ENCODE measurements at regions not wholly inside any gene's neighbourhood (a gene's known extent, or its start where the extent isn't known, plus 50 kb on each side); places are given as distances from the start of the nearest gene placed in this dataset.
A peak's percentile ranks its signal among the peaks of the same experiment; 100 is the strongest.
"Not testable (repeated sequence)": the region's sequence is repeated elsewhere in the genome, so short reads cannot be mapped to it uniquely, and the experiment has no call there.

DNA sequence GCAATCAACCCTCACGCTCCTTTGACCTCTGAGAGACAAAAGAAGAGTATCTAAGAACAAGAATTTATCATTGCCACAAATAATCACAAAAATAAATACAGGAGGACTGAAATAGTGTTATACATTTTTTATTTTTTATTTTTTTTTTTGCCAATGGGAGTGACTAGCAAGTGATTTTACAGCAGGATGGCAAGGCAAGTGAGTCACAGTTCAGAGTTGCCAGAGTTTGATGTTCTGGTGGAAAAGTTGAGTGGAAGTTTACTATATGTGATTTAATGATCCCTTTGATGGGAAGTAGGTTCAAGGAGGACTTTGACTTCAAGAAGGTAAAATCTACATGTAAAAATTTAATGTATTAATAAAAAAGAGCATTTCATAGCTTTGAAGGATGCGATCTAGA lies 2691.4 kb downstream of the PCDH9 start:
- no peak for DNase-seq (ENCODE audit: low read depth)

DNA sequence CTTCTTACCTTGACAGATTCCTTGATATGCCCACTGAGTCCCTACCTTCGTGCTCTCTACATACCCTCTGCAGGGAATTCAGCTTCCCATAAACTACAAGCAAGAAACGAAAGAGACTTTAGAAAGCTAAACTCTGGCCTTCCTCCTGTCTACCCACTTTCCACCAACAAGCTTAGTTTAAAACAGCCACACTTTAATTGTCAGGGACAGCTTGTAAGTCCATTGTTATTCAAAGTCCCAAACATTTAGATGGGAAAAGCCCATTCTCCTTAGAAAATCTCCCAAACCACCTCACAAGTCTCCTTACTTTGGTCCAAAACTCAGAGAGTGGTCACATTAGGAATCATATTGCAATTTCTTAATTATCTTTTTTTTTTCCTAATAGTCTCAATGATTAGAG lies 2695.8 kb downstream of the PCDH9 start:
- no peak for DNase-seq (ENCODE audit: low read depth)

DNA sequence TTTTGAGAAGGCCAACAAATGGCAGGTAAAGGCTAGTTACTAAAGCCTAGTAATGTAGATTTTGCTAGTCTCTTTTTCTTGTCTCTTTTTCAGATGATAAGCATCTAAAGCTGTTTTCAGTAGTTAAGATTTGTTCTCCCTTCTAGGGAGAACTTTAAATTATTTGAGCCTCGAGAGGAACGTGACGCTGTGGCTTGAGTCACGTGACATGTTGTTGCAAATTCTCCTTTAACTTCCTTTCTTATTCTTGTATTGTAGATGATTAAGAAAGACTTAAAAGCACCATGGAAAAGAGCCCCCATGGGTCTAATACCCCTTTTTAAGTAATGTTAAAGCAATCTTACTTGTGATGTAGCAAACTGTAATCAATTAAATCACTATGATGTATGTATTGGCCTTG lies 2698.7 kb downstream of the PCDH9 start:
- DNase-seq (ENCODE audit: low read depth), result no peak

DNA sequence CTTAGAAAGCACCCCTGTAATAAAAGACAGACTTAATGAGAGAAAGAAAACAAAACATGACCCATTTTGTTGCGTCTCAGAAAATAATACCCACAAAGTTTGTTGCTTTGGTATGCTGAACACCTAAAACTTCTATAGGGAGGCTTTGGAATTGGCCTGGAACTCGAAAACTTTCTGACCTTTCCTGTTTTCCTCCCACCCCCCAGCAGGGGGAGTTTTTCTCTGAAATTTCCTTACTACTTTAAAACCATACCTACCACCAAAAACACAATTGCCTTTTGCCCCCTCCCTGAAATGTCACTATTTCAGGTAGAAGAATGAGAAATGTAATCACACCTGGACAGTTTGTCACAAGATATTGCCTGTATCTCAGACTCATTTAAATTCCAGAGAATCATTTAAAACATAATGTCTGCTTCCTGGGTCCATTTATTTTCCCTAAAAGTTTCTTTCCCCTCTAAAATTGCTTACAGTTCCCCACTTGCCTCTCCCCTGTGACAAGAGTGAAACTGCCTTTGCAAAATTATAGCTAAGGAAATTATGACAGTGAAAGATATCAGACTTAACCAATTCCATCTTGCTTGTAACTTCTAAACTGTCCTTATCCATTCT lies 2700.2 kb downstream of the PCDH9 start:
- DNase-seq (ENCODE audit: low read depth), result no peak

DNA sequence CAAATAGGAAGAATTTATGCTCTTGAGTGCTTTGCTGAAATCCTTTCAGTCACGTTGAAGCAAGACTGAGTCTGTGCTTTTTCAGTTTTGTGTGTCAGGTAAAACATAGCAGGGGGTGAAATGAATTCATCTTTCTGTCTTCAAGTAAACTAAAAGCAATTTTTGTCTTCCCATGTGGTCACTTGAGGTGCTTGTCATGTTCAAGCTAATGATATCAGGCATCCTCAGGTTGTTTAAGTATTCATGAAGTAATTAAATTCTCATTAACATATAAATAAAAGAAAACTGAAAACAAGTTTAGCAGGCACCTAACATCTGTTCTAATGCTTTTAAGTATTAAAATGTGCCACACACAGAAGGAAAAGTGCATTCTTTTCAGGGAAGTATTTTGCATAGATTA lies 2701.3 kb downstream of the PCDH9 start:
- DNase-seq (ENCODE audit: low read depth), result no peak

DNA sequence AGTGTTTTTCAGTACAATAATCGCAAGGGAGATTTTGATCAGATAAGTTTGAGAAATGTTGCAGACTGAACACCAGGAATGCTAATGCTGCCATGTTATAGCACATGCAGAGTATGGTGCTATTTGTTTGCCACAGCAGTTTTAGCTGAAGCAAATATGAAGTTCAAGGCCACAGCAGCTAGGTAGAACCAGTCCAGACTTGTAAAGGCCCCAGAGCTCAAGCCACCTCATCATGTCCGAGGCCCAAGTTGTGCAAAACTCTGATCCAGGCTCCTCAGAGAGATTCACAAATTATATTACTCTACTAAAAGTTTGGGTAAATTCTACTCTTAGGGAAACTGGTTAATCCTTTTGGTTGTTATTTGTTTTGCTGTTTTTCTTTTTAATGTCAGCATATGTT lies 2702.6 kb downstream of the PCDH9 start:
- no peak for DNase-seq (ENCODE audit: low read depth)

DNA sequence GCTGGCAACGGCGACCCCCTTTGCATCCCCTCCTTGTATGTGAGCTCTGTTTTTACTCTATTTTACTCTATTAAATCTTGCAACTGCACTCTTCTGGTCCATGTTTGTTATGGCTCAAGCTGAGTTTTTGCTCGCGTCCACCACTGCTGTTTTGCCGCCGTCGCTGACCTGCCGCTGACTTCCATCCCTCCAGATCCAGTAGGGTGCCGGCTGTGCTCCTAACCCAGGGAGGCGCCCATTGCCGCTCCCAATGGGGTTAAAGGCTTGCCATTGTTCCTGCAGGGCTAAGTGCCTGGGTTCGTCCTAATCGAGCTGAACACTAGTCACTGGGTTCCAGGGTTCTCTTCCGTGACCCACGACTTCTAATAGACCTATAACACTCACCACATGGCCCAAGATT lies 2704.4 kb downstream of the PCDH9 start:
- DNase-seq (ENCODE audit: low read depth), result no peak

DNA sequence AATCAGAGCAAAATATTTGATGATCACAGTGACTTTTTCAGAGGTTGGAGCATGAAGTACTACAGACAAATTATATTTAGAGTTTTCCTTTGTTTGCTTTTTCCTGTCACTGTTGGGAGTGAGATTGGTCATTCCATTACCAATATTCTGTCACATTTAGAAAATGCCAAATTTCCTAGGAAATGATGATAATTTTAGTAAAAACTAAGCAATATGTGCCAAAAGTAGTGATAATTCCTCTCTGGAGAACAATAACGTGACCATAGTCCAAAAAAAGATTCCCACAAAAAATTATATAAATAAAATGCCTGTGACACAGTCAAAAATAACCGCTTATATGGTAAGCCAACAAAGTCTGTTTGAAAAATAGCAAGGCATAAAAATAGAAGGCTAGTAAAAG lies 2719.4 kb downstream of the PCDH9 start:
- DNase-seq (ENCODE audit: low read depth), result no peak

DNA sequence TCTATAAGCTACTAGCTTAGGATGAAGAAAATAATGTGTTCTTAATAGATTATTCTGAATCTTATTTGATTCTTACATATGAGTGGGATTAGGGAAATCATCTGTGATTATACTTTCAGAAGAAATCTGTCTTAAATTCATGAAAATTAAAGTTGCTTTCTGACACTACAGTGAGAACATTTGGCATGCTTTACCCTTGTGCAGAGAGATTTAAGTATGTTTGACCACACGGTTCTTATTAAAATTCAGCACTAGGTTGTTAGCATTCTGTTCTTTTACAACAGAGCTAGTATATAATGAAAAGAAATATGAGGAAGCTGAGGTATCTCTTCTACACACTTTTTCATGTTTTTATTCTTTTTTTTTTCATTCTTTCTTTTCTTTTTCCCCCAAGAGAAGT lies 2723.9 kb downstream of the PCDH9 start:
- DNase-seq (ENCODE audit: low read depth), result no peak

DNA sequence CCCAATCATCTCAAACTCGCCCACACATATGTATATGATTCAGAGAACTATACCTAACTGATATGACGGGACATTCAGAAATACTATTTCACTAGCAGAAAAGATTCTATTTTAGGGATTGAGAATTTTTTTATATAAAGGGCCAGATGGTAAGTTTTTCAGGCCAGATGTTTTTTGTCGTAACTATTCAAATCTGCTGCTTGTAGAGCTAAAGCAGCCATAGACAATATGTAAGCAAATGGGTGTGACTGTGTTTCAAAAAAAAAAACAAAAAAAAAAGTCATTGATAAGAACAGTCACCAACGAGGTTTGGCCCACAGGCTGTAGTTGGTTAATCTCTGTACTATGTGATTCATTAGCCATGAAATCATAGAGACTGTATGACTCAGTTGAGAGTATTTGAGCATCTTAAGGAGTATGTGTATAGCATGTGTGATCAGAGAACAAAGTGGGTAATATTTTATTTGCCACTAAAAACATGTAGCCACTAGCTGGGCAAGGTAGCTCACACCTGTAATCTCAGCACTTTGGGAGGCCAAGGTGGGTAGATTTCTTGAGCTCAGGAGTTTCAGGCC lies 2724.7 kb downstream of the PCDH9 start:
- peak; percentile 24 for DNase-seq (ENCODE audit: low read depth)

DNA sequence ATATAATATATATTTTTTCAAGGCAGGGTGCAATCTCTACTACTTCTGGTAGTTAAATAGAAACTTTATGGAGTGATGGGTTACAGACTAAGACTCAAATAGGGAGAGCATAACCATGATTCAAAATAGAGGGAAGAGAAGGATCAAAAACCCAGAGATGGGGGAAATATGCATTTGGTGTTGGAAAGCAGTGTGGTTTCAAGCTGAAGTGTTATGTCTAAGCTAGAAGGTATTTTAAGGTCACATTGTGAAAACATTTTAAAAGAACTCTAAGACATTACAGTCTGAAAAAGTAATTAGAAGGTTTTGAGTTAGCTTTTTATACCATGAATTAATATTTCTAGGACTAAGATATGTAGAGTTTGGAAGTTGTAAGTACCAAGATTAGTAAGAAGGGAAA lies 2741.4 kb downstream of the PCDH9 start:
- no peak for DNase-seq (ENCODE audit: low read depth)

DNA sequence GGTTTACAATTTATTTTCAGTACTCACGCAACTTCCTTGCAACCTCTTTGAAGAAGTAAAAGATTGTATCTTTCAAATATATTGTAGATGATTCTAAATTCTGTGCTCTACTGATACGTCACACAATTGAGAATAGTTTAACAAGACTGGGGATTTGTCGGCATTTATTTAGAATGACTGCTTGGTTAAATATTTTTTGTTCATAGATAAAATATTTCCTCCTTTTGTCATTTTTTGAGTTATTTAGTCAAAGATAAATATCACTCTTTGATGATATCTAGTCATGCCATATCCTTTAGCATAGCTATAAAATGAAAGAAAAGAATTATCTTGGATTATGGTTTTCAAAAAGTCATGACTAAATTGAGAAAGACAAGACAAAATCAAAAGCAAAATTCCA lies 2747.8 kb downstream of the PCDH9 start:
- DNase-seq (ENCODE audit: low read depth), result no peak

DNA sequence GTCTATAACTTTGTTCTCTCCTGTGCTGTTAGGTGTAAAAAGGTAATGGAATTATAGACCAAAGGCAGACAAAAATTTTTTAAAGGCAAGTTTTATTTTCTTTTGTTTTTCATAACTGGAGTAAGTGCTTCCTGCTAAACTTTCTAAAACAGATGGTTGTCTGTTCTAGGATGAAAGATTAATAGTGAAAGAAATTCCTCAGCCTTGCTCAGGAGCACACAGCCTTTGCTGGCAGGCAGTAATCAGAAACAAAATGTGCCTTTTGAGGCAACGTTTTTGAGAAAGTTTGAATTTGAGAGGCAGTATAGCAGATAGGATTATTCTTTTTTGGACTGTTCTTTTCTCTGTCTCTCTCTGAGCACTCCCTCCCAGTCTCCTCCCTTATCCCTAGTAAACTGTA lies 2749.5 kb downstream of the PCDH9 start:
- DNase-seq (ENCODE audit: low read depth), result no peak

DNA sequence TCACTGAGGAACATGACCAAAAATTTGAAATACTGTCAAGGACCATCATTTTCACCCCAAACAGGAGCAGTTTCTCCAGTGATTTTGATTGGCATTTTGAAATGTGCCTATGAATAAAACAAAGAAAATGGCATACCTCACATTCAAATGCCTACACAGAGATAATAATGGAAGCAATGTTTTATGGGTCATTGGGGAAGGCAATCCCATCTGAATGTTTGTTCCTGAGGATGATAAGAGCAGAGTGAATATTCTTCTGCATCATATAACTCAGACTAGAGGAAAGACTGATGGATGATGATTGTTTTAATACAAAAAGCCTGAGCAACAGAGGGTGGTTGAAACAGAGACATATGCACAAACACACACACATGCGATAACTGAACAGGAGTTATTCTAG lies 2749.9 kb downstream of the PCDH9 start:
- DNase-seq (ENCODE audit: low read depth), result no peak

DNA sequence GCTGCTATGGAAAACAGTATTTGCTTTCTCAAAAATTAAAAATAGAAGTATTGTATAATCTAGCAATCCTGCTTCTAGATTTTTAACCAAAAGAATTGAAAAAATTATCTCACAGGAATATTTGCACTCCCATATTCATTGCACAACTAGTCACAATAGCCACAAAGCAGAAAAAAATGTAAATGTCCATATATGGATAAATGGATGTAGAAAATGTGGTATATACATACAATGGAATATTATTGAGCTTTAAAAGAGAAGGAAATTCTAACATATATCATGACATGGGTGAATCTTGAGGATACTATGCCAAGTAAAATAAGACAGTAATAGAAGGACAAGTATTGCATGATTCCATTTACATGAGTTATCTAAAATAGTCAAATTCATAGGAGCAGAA lies 2753.0 kb downstream of the PCDH9 start:
- no peak for DNase-seq (ENCODE audit: low read depth)

DNA sequence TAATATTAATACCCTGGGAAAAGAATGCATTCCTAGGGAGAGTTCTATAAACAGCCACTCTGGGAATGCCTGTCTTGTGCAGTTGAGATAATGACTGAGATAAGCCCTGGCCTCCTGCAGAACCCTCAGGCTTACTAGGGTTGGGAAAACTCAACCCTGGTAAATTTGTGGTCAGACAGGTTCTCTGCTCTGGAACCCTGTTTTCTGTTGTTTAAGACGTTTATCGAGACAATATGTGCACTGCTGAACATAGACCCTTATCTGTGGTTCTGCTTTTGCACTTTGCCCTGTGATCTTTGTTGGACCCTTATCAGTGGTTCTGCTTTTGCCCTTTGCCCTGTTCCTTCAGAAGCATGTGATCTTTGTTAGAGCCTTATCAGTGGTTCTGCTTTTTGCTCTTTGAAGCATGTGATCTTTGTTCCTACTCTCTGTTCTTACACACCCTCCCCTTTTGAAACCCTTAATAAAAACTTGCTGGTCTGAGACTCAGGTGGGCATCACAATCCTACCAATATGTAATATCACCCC lies 2754.0 kb downstream of the PCDH9 start:
- not testable (repeated sequence) for DNase-seq (ENCODE audit: low read depth)

DNA sequence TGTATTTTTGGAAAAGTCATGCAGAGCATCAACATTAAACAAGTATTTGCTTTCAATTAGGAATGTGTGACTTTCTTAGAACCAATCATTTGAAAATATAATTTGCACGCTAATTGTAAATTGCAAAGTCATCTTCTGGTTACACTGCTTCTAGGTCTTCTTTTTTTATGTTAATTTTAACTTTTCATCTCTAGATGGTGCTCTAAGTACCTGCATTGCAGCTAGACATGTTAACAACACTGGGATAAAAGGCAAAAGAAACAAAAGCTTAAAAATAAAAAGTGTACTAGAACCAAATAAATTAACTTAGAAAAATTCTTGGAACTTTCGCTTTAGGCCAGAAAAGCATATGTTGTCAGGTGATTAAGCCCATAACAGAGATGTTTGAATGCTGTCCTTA lies 2758.2 kb downstream of the PCDH9 start:
- peak; percentile 9 for DNase-seq (ENCODE audit: low read depth)

DNA sequence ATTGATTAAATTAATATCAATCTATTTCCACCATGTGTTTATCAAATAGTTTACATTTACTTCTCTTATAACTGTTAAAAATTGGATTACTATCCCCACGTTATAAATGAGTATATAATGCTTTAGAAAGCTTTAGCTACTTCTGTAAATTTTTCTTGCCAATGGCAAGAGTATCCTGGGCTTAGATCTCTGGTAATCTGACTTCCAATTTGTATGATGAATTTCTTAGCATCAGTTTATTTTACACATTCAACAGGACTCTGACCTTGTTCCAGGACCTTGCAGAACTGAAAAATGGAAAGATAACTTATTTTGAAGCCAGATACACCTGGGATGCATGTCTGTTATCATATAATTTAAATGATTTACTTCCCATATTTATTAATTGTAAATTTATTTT lies 2759.4 kb downstream of the PCDH9 start:
- DNase-seq (ENCODE audit: low read depth), result no peak

DNA sequence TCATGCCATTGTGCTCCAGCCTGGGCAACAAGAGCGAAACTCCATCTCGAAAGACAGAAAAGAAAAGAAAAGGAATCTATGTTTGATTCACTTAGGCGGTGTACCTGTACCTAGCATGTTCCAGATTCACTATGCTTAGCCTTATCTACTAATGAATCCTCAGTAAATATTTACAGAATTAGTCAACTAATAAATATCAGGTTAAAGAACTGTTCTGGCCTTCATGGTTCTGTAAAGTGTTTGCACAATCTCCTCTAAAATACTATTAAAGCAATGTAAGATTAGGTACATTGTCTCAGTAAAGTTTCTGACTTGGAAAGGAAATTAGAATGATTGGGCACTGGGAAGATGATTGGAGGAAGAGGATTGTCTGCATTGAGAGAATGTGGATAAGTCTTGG lies 2770.4 kb downstream of the PCDH9 start:
- no peak for DNase-seq (ENCODE audit: low read depth)

DNA sequence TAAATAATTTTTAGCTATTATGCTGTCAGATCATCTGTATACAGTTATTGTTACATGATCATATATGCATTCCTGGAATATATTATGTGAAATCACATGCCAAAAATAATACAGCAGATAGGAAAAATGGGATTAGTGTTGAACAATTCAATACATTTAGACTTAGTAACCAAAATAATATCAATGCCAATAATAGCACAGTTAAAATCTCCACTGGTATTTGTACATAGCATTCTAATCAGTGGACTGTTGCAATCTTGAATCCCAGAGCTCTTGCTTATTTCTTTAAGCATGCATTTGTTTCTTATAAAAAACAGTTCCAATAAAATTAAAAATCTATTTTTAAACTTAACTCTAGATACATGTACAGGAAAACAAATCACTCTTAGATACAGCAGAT lies 2772.2 kb downstream of the PCDH9 start:
- no peak for DNase-seq (ENCODE audit: low read depth)

DNA sequence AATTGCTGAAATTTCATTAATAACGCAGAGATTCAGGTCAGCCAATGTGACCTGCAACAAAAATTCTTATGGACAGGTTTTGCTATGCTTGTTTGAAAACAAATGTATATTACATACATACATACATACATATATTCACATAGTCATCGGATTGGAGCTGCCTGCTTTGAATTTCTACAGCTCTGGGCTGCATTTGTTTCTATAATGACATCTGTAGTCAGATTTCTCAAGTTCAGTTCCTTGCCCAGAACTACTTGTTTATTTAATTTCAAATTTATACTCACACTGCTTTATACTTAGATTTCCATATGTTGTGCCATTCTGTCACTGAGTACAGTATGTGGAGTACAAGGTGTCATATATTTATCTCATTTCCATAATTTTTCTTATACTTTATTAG lies 2775.0 kb downstream of the PCDH9 start:
- DNase-seq (ENCODE audit: low read depth), result no peak

DNA sequence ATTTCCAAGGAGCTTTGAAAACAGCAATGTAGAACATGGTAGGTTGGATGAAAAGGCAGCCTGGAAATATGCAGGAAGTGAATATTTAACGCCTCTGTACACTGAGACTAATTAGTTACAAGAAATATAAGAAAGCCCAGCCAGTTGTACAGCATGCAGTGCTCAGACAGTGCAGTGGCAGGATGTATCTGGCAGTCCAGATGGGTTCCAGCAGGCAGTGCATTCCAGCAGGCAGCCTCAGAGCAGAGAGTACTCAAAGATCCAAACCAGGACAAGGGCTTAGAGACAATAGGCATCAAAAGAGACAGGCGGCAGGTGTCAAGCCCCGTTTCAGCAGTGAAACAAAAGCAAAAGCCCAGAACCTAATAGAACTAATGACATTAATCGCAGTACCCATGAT lies 2776.3 kb downstream of the PCDH9 start:
- DNase-seq (ENCODE audit: low read depth), result no peak

DNA sequence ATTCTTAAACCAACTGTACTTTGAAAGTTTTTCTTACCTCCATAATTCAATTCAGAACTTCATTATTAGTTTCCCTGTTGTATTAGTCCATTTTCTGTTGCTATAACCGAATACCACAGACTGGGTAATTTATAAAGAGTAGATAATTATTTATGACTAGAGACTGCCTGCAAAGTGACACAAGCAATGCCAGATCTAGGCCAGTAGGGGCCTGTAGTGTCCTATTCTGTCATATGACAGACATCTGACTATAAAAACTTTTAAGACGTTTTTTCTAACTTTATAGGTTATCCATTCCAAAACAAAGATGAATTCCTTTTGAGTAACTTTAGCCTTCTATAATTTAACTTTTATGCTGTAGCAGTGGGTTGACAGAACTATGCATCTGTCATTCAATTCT lies 2783.8 kb downstream of the PCDH9 start:
- no peak for DNase-seq (ENCODE audit: low read depth)

DNA sequence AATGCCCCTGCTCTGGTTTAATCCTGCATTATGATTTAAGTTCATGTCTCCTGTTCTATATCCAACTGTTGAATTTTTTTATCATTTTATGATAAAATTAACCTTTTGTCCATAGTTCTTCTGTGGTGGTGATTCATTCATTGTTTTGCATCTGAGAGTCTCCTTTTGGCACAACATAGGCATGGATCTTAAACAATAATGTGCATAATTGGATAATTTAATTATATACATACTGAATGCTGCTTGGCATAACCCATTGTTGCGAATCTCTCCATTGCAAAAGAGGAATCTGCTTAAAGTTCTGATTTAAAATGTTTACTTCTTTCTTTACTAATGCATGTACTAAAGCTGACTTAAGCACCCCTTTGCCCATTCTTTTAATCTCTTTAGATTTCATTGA lies 2788.4 kb downstream of the PCDH9 start:
- DNase-seq (ENCODE audit: low read depth), result no peak
